AG20443 (cell line): ENCODE measurements at regions not wholly inside any gene's neighbourhood (a gene's known extent, or its start where the extent isn't known, plus 50 kb on each side); places are given as distances from the start of the nearest gene placed in this dataset.

Experiments
- DNase-seq: peaks from one replicate; pipeline ENCODE4 v3.0.0; 2012; ENCODE audit warnings: low spot score, mixed read lengths

DNA sequence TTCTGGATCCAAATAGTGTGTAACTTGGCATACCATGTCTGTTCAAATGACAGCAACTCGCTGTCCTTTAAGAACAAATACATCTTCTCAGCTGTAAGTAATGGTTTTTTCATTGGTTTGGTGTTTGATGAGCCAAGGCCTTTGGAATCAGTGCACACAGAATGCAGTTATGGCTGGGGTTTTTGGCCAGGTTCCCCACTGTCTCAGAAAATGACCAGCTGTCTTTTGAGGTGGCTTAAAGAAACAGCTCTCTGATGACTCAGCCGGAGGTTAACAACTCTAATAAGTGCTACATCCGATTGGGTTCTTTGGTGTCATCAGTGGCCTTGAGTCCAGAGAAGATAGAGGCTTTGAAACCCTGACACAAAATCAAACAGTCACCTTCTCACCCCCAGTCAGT, 688.4 kb downstream of the REEP3 start:
- DNase-seq: no peak

DNA sequence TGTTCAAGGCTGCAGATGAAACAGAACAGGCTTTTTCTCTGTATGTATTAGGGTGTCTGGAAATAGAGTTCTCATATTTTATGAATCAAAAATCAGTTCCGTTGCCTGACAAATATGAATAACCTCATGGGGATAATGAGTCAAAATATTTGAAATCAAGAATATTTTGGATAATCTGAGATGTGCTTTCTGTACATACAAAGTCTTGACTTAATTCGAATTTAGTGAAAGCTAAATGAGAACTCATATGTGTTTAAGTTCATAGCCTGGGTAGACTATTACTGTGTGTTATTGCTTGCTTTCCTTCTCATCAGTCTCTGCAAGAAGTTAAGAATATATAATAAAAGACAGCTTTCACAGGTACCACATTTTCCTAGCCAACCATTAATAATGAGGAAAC, 689.0 kb downstream of the REEP3 start:
- no peak for DNase-seq

DNA sequence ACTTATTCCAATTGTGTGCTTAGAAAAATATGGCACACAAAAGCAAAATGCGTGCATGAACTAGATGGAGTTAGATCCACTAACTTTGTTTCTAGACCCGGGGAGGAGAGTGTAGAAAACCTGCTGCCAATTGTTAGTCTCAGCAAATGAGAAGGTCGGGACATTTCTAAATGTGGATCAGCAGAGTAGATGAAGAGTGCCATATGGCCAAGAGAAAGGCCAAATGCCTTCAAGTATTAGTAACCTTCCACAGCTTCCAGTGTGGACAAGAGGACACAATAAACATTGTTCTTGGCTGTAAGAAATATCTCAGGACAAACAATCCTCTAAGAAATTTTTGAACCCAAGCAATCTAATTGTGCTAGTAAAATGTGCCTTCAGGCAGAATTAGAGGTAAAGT, 690.3 kb downstream of the REEP3 start:
- DNase-seq: no peak

DNA sequence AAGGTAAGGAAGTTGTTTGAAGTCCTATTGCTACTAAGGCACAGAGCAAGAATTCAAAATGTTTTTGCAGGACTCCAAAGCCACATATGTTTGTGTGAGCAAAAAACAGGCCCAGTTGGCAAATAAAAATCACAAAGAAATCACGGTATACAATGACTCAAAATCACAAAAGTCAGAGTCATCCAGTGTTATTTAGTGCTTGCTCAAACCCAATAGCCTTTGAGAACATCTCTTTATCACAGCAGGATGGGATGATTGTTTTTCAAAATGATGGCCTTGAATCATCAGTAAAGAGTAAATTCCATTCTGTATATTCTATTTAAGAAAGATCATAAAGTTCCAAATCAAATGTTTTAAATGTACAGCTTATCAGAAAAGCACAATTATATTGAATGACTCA, 693.9 kb downstream of the REEP3 start:
- DNase-seq: no peak

DNA sequence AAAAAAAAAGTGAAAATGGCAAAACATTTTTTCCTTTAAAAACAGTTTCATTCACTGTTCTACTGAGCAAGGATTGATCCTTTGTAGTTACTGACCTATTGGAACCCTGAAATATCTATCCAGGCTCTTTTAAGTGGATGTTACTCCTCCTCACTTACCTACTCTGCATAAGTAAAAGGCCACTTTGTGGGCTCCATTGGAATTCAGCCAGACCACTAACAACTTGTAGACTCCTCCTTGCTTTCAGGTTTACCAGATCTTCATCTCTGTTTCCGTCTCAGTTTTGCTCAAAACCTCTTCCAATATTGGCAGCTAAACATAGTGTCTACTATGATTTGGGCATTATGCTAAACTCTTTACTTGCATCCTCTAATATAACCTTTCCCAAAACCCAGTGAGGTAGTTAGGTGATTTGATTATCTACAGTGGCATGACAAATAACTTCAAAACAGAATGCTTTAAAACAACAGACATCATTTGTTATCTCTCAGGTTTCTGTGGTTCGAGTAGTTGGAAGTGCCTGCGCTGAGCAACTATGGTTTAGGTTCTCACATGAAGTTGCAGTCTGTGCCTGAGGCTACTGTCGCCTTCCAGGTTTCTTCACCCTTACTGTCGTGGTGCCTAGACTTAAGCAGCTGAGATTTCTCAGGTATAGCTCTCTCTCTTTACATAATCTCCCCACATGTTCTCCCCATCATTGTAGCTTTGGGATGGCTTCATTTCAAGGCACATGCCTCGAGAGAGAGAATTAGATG, 698.2 kb downstream of the REEP3 start:
- DNase-seq: no peak

DNA sequence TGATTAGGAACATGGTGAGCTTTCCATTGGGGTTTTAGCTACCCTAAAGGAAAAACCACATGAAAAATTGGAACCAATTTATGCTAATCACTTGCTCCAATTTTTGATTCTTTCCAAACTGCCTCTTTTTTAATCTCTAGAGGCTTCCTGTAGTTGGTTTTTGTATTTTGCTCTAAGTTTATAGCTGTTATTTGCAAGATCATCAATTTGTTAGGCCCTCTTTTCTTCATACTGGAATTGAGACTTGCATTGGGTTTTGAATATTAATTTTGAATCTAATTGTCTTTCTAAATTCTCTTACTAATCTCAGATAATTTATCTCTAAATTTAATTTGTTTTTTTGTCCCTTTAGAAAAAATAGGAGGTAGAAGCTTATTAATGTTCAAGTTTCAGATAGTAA, 713.3 kb downstream of the REEP3 start:
- no peak for DNase-seq

DNA sequence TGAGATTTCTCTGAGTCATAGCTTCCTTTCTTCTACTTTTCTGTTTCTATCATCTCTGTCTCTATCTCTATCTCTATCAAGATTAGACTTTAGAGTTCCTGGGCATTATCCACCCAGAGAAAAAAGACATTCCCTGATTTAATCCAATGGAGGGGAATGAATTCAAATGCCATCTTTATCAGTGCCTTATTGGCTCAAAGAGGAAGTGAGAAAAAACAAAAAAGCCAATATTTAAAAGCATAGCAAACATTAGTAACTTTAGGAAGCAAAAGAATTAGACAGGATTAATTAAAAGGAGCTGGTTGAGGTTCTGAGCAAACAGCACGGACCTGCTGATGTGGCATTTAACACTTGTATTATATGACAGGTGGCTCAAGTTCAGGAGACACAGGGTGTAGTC, 736.5 kb downstream of the REEP3 start:
- DNase-seq: no peak

DNA sequence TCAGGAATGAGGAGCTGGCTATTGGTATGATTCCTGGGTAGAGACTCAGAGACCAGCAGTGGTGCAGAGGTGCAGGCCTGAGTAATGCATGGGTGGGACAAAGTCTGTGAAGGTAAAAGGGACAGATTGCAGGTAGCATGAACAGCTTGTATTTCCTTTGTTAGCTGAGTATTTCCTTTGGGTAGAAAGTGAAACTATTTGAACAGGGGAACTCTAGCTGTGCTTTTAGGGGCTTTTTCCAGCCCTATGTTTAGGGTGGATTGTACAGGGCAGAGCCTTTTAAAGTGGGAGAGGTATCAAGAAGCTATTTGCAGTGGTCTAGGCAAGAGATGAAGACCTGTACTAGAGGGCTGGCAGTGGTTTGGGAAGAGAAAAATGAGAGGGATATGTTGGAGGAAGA, 739.9 kb downstream of the REEP3 start:
- DNase-seq: no peak

DNA sequence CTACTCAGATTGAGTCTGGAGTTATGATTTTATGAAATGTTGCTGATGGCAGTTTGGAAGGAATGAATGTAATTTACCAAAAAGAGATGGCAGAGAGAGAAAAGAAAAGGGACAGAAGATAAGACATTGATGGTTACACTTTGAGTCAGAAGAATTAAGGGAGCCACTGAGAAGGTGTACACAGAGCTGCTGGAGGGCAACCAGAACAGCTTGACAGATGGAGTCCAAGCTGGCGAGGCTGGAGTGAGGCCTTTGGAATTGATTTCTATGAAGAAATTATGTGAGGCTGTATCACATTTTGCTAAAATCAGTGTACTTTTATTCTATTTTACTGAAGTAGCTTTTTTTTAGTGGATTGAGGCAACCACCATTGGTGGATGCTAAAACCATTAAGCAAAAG, 740.5 kb downstream of the REEP3 start:
- DNase-seq: no peak

DNA sequence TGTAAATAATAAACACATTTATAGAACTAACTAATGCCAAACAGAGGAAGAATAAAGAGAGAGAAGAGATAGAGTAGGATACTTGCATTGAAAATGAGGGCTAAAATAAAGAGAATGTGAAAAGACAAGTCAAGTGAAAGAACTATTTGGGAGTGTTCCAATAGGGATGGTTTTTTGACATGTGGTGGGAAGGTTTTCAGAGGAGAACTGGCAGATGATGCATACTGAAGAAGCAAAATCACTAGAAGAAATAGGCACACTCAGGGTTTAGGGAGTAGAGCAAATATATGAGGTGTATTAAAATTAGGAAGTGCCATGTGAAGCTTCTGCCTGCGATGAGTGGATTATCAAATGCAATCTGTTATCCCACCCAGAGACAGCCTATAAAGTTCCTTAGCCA, 744.8 kb downstream of the REEP3 start:
- no peak for DNase-seq

DNA sequence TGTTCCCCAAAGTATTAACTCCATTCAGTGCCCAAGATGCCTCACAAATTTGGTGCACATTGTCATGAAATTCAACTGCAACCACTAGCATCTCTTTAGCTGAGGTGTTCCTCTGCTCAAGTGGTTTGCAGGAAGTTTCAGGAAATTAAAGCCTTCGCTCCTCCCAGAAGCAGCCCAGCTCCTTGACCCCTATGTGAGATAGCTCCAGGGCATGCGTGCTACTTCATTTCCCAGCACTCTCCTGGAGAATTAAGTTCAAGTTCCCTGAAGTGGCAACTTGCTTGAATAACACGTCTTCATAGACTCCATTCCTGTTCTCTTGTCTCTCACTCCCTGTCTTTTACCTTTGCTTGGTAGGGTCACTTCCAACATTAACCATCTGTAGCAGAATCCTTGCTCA, 750.3 kb downstream of the REEP3 start:
- no peak for DNase-seq

DNA sequence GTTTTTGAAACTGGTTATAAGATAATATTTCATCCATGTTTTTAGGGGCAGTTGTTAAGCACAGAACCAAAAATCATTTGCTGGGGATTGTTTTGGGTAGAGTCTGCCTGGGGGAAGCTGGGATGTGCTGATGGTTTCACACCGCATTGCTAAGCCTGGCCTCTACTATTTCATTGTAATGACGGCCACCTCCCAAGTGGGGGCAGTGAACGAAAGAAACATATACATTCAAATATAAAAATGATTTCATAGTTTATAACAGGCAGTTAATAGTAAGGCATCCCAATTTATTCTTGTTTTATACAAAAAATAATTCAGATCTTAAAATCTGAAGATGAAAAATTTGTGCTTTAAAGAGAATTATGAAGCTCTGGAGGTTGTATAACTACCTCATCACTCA, 750.8 kb downstream of the REEP3 start:
- DNase-seq: no peak

DNA sequence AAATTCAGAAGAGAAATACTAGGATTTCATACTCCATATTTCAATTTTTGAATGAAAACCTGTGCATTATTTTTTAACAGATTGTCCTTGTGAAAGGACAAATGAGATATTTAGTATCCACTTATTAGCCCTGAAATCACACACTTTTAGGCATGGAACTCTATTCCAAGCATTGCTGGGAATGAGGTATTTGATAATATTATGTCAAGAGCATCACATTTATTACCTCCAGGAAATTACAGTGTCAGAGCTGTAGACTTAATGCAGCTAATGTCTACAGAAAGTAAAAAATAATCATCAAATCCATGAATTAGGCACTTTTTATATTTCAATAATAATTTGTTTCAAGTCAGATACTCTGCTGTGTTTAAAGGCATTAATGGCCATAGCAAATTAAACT, 753.8 kb downstream of the REEP3 start:
- no peak for DNase-seq

DNA sequence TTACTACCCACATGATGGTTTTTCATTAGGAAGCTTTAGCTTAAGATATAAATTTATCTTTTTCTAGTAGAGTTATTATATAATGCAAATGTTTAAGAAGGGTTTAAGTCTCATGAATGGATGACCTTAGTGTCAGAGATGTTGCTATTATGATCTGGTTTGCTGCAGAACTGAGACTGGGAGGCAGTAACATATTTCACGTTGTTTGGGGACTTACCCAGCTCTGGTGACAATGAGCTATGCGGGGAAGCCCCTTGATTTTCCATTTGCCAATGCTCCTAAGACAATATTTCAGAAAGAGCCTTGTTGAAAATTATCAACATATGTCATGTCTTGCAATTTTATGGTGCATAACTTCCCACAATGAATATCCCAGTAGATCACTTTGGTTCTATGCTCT, 754.6 kb downstream of the REEP3 start:
- DNase-seq: no peak

DNA sequence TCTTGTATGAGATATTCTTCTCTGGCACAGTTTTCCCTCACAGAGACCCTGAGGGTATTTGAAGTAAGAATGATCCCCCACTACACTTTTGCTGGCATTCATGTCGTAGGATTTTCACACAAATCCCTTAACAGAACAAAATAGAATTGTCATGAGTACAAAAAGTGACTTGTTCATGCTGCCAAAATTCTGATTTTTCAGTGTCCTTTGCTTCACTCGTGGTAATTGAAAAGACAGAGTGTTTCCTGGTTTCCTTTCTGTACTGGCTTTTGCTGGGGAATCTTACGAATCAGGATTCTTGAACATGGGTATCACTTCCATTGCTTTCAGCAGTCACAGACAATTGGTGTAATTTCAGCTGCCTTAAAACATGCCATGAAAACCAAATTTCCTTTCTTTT, 756.3 kb downstream of the REEP3 start:
- DNase-seq: no peak

DNA sequence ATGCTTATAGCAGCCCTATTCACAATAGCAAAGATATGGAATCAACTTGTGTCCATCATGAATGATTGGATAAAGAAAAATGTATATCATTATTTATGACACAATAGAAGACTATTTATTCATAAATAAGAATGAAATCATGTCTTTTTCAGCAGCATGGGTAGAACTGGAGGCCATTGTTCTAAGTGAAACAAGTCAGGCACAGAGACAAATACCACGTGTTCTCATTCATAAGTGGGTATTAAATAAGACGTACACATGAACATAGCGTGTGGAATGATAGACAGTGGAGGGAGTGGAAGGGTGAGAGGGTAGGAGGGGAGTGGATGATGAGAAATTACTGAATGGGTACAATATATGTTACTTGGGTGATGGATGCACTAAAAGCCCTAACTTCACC, 762.4 kb downstream of the REEP3 start:
- no peak for DNase-seq

DNA sequence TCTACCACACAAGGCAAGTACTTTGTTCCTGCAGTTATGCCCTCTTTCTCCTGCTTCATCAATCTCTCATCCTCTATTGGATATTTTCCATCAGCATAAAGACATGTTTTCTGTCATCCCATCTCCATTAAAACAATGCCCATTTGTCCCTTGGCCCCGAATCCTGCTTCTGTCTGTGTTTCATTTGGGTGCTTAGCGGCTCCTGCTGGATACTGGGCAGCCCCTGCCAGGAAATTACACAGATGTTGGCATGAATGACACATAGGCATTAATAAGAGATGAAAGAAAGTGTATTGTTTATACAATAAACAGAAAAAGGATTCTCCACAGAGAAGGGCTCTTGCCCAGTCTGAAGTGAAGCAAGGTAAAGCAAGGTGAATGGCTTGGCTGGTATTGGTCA, 765.3 kb downstream of the REEP3 start:
- no peak for DNase-seq

DNA sequence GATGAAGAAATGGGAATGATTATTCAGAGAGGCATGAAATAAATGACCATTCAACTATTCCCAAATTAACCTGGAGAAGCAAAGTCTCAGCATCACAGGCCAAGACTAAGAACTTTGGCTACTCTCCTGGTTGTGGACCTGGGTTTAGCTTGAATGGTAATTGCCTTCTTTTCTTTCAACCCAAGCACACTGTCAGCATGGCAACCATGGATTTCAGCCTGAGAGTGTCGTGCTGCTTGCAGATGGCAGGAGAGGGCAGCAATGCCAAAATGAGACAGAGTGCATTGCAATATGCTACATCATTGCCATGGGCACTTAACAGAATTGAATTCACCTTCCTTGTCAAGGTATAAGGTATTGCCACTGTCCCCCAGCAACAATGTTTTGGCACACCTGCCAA, 767.2 kb downstream of the REEP3 start:
- no peak for DNase-seq

DNA sequence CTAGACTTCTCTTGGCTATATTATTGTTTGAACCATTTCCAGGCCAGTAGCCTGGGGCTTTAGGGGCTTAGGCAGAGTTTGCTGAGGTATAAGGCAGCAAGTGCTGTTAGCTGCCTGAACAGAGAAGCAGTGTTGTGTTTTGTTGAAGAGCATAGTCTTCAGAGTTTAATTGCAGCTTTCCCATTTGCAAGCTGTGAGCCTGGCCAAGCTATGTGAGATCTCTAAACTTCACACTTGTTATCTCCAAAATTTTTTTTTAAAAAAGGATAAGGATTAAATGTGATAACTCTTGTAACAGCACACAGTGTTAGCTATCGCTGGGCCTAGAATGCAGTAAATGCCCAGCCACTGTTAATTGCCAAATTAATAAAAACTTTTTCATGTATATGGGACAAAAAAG, 782.4 kb downstream of the REEP3 start:
- no peak for DNase-seq

DNA sequence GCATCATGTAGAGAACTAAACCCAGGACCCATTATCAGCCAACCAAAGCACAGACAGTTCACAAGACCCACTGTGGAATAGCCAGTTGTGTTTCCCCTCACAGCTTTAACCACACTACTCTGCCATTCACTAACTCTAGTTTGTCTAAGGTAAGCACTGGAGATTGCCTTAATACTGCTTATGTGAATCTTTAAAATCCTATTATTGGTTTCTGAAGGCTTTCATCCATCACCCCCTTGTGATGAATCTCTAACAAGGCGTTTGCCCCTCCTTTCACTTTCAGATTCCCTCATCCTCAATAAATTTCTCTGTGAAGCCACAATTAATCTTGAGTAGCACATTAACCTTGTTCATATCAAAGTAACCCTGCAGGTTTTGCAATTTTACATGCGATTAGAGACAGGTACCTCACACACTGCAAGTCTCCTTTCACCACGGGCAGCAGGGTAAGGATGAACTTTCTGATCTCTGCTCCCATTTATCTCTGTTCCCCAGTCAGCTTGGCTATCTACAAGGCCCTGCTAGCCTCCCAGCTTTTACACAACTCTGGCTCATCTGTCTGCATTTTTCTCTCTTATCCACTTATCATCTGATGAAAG, 785.6 kb downstream of the REEP3 start:
- no peak for DNase-seq

DNA sequence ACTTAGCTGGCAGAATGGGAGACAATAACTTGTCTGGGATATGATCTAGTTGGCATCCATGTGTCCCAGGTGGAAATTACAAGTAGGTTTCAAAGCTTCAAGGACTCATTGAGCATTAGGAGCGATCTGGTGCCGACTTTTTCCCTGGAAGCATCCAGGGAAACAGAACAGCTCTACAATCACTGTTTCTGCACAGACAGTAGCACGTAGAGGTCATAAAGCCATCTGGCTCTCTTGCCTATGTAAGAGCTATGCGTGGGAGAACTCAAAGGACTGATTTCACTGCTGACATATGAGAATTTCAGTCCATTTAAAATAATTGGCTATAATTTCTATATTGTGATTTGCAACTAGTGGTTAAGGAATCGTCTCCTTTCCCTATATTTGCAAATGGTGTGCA, 791.7 kb downstream of the REEP3 start:
- DNase-seq: no peak

DNA sequence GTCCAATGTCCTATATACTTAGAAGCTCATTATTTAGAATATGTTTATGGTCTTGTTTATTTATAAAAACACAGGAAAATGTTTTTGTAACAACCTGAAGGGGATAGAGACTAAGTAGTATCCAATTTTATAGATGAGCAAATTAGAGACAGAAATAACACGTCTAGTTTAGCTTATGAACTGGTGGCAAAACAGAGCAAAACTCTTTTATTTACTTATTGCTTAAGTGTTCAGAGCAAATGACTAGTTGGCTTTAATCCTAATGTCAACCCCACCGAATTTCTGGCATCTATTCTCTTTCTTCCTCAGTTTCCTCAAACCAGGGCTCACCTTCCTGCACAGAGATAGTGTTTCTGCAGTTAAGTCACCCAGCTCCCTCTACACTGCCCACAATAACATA, 792.8 kb downstream of the REEP3 start:
- DNase-seq: no peak

DNA sequence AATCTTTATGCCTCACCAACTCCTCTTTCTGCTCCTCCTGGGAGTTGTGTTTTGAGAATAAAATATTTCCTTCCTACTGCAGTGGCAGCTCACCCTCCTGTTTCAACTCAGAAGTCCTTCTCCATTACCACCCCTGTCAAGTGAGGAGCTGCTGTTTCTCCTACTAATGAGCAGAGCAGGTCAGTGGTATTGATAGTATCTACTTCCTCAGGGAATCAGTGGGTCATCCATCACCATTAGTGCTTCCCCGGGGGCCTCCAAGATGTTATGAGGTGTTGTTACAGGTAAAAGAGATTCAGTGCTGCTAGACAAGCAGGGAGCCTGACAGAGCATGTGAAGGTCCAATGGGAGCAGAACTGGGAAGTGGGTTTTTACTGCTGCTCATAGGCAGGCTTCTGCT, 795.2 kb downstream of the REEP3 start:
- no peak for DNase-seq

DNA sequence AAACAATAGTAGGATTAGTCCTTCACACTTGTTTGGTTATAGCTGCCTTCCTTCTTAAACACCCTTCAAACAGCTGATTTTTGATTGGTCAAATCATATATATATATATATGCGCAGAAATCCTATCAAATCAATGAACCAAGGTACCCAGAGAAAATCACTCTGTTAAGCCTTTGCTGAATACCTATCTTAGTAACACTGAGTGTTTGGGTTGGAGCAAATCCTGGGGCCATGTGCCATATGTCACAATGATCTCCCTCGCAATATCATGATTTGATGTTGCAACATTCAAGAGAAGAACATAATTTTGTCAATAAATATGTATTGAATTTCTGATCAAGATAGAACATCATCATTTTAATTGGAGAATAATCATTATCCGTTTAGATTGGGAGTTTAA, 795.6 kb downstream of the REEP3 start:
- DNase-seq: no peak
